HG02840 (cell line): ENCODE measurements at regions not wholly inside any gene's neighbourhood (a gene's known extent, or its start where the extent isn't known, plus 50 kb on each side); places are given as distances from the start of the nearest gene placed in this dataset.
"Not testable (repeated sequence)": the region's sequence is repeated elsewhere in the genome, so short reads cannot be mapped to it uniquely, and the experiment has no call there.

ENCODE experiments used
- ATAC-seq: cut with Tn5 transposase; IDR thresholded peaks from one replicate; pipeline ENCODE4 v1.9.1; 2021; ENCODE audit warnings: mild to moderate bottlenecking, moderate library complexity, moderate number of reproducible peaks; ENCODE audit not compliant: unreplicated experiment, low FRiP score

DNA sequence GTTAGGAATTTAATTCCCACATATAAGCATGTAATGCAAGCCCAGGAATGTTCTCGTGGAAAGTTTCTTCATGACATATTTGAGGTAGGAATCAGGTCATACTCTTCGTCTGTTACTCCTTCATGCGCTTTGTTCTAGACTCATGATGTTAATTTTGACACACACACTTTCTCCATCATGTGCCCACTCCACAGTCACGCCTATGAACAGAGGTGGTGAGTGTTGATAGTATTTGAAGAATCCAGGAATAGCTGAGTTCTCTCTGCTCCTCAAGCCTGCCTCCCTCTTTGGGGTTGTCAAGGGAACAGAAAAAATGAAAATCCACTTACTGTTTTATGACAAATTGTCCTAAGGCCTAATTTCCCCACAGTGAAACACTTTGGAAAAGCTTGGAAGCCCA, 117.3 kb upstream of the SERPINE2 start:
- ATAC-seq, result no peak

DNA sequence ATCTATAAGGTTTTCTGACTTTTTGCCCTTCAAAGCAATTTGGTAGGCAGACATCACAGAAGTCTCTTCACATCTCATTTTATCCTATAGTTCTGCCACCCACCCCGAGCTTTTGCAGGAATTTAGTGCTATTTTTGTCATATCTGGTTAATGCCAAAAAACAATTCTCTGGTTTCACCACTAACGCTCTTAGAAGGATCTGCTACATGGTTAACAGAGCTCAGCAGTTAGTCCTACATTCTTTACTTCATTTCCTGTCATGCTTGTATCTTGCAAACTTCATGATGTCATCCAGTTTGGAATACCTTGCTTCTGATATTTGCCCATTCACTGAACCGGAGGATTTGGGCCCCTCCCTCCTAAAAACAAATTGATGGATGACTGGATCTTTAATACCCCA, 116.8 kb upstream of the SERPINE2 start:
- no peak for ATAC-seq

DNA sequence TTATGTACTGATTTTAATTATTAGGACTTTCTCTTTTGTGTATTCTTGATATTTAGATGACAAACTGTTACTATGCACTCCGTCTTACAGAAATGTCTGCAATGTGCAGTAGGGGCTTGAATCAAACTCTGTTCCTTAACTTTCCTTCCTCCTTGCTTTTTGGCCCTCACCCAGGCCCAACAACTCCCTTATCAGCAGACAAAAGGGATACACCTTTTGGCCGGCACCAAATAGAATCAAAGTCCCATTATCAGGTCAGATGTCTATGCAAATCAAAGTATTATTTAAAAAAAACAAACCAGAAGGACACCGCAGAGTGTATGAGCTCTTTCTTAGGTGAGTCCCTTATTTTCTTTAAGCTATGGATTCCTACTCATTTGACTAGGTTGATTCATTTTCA, 116.3 kb upstream of the SERPINE2 start:
- no peak for ATAC-seq

- ATAC-seq, result no peak
Observed at GRCh38 chr2:224151680-224152310, 112.7 kb upstream of the SERPINE2 start.

DNA sequence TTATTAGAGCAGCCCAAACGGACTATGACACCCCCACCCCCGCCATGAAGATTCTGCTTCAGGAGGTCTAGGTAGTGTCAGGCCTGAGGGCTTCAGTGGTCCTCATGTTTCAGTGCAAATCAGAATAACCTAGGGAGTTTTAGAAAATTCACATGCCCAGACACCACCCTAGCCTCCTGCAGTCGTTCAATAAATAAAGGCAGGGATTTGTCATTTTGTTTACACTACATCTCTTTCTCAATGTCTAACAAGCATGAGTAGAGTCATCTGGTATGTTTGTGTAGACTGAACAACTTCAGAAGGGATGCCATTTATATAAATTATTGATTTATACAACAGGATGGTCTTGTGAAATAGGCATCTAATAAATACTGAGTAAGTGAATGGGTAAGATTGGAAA, 112.1 kb upstream of the SERPINE2 start:
- ATAC-seq, result no peak

DNA sequence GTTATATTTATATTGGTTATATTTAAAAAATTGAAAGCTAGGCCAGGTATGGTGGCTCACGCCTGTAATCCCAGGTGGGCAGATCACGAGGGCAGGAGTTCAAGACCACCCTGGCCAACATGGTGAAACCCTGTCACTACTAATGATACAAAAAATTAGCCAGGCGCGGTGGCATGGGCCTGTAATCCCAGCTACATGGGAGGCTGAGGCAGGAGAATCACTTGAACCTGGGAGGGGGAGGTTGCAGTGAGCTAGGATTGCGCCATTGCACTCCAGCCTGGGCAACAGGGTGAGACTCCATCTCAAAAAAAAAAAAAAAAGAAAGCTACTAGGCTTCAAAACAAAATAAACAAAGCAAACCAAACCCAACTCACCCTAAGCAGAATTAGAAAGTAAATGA, 109.0 kb upstream of the SERPINE2 start:
- not testable (repeated sequence) for ATAC-seq

DNA sequence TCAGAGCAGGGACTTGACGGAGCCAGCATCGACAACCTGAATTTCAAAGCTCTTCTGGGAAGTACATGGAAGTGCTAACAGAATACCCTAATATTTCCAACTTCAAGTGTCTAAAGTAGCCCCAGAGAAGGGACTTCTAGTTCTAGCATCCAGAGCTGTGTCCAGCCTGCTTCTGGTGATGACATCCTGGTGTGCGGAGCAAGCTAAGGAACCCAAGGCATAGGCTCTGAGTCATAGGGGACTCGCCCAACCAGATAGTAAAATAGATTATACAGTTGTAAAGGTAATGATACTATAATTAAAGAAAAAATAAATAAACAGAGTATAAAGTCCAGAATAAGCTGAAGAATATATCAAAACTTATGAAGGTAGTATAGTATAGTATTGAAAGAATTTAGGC, 108.1 kb upstream of the SERPINE2 start:
- no peak for ATAC-seq

DNA sequence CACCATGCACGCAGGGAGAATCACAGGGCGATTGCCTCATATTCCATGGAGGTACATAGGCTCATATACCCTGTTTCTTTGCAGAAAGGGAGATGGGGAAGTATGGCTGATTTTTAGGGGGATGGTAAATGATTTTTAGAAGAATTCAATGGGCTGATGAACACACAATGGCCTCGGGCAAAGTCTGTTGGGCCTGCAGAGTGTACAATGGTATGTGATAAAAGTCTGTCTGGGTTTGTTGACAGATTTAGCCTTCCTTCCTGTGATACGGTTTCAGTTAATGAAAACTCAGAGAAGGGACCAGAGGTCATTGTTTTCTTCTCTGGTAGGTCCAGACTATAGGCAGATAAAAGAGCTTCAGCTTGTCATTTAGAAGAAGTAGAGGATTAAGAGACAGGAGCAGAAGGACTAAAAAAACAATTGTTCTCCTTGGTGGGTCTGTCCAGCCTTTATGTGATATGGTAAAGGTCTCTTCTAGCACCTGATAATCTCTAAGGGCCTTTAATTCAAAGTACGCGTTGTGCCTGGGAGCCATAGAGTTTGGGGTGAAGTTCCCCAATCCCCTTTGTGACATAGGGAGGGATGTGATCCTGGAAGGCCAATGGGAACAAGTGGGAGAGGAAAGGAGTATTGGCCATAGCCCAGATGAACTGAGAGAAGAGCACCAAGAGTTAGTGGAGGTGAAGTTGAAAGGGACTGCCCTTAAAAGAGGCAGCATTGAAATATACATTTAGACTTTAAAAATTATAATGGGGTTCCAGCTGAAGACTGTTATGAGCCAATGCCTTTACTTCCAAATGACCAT, 107.5 kb upstream of the SERPINE2 start:
- ATAC-seq, result no peak

- ATAC-seq, result no peak
Observed at GRCh38 chr2:224145751-224146355, 106.8 kb upstream of the SERPINE2 start.

DNA sequence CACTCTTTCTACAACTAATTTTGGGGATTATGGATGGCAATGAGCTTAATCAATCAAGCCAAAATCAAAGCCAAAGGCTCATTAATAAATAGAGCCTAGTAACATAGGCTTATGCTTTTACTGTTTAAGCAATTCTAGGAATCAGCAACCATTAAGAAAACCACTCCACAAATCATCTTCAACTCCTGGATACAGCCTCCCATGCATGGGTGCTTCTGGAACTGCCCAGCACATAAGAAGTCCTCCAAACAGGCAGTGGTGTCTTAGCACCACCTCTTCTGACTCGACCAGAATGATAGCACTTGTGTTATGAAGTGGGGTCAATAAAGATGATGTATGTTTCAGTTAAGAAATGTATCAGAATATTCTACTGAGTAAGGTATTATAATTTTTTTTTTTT, 104.4 kb upstream of the SERPINE2 start:
- no peak for ATAC-seq

DNA sequence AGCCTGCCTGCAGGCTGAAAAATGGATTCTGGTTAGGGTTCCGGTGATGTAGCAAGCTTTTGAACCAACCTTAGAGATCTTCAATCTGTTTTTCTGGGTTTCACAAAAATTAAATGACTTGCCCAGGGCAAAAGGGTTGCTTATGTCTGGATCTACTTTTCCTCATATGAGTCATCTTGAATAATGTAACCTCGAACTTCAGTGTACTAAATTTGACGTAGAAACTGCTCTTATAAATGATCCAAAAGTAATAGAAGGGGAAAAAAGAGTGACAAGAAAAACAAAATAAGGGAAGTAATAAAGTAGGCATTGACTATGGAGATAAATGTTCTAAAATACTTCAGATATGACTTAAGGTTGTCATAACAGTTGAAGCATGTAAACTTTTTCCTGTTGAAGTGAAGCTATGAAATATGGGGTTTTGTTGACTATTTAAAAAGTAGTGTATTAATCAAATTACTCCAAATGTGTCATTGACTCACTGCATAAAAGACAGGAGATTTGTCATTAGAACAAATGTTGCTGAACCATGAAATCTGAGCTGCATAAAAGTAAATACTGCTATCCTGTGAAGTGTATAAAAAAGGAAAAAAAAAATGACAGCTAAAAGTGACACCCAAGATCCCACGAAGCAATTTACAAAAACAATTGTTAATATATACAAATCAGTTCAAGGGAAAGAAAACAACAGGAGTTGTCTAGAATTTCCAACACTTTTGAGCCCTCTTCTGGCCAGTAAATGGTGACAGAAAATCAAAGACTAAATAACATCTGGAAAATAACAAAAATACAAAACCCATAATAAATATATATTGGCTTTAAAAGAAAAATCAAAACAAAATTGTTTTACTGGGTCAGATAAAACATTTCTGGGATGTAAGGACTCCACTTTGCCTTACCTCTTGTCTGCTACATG, 103.6 kb upstream of the SERPINE2 start:
- ATAC-seq, result no peak

DNA sequence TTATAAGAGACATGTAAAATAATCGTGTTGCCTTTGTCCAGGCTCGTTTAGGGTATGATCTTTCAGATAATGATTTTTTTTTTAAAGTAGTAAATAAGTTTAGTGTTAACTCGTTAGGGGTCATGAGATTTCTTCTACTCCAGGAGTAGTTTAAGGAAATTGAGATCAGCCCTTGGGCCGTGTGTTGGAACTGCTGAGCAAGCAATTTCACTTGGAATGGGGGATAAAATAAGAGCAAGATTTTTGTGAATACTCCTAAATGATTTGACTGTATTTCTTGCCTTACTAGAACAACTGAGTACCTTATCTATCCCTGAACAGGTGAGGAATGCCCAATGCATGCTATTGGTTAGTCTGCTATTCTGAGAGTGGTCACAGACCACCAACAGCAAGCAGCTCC, 102.2 kb upstream of the SERPINE2 start:
- no peak for ATAC-seq

DNA sequence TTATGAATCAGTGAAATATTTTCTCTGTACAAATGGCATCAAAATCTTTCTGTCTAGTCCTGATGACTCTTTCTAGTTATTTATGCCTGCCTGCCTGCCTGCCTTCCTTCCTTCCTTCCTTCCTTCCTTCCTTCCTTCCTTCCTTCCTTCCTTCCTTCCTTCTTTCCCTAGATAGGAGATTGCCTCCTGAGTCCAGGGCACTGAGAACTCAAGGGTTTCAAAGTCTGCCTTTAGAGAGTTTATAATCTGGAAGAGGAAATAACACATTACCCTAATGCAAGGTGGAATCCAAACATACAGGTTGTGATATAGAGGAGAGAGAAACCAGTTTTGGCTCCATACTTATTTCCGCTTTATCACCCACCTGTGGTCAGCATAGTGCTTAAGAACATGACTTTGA, 98.1 kb upstream of the SERPINE2 start:
- no peak for ATAC-seq

GRCh38 chr2:224136396-224136795, 97.3 kb upstream of the SERPINE2 start:
- no peak for ATAC-seq

- ATAC-seq, result no peak
Observed at GRCh38 chr2:224135881-224136280, 96.8 kb upstream of the SERPINE2 start.

DNA sequence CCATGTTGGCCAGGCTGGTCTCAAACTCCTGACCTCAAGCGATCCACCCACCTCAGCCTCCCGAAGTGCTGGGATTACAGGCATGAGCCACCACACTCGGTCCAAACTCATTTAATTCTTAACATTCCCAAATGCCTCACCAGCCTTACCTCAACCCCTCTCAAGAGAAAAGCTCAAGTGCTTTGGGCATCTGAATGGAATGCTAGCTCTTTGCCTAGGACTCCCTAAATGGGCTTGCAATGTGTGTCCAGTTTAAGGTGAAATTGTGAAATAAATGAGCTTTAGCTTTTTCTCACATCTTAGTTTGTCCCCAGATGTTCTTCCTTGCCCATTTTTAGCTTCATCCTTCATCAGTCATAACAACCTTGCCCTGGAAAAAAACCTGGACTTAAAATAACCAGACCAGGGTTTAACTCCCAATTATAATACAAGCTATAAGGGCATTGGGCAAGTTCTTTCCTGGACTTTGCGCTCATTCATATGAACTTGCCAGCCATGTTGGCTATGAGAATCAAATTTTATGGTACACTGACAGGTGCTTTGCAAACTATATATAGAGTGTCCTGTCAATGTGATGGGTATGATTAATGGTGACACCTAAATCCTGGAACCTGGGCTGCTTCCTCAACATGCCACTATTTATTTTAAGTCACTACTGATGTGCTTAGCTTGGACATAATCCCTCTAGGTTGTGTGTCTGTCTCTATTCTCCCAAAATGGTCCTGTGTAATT, 95.1 kb upstream of the SERPINE2 start:
- ATAC-seq, result no peak

- no peak for ATAC-seq
Observed at GRCh38 chr2:224133387-224133786, 94.3 kb upstream of the SERPINE2 start.

- no peak for ATAC-seq
Observed at GRCh38 chr2:224127871-224128501, 88.9 kb upstream of the SERPINE2 start.

DNA sequence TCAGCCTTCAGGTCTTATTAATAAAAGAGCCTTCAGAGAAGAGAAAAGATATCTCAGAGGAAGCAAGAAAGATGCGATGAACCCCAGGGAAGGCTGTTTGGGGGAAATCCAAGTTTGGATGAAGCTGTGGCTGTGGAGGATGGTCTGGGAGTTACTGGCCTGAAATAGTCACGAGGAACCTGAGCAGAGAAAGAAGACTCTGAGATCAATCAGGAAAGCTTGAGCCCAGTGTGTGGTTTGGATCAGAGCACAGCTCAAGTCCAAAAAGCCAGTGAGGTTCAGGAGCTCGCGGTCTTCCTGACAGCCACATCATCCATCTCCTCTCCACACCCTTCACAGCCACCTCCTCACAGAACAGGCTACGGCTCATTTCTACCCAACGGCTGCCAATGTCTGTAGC, 87.4 kb upstream of the SERPINE2 start:
- no peak for ATAC-seq

DNA sequence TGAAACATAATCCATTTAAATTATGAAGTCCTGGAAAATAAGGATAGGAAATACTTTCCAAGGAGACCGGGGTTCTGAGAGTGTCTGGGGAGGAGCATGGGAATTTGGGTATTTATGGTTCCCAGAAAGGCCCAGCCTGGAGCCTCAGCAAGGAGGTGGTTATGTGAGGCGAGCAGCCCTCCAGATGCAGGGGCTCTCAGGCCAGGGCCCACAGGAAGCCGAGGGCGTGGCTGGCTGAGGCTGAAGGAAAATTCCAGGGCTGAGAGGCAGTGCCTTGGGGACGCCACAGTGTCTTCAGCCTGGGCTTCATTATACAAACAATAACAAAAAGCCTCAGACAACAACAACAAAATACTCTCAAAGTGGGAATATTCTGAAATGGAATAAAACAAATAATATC, 86.9 kb upstream of the SERPINE2 start:
- ATAC-seq, result no peak
